ENCODE measurements at regions not wholly inside any gene's neighbourhood (a gene's known extent, or its start where the extent isn't known, plus 50 kb on each side); places are given as distances from the start of the nearest gene placed in this dataset.

DNA sequence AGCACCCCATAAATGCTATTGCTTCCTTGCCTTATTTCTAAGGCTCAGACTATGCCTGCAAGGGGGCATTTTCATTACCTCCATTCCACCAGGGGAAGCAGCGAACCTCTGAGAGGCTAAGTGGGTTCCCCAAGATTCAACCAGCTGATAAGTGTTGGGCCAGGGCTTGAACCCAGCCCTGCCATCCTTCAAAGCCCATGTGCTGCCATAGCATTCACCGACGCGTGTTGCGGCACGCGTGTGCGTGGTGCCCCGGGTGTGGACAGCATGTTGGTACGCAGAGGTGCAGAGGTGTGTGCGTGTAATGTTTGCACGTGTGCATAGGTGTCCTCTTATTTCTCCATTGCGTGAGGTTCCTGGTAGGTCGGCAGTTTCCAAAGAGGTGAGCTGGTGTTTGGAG lies 66.0 kb upstream of the PPARA start:
- Histone ChIP-seq H3K4me3 (no peak overlapping the region), H3K27me3 (no peaks in the 10 kb centered on the region), H3K4me1 (peaks cover 97% of the 10 kb centered on the region), H3K36me3 (replicated peaks in 1 of 2; ENCODE audit: insufficient read depth in 1 of 2, low read depth in 2 of 2) (no peaks in the 10 kb centered on the region), H3K9me3 (no peaks in the 10 kb centered on the region), H3K27ac (peak overlapping the region; percentile 87 to 99 (median 94))
- DNase-seq (no peak), ATAC-seq (no peak)
- intact Hi-C loops (cut with DNase I): no loop called here
- TF ChIP-seq CTCF (IDR thresholded peaks at IDR 0.05) (no peak), POLR2A (IDR thresholded peaks at IDR 0.05) (no peak)
- 82 to 91% methylated on average over 14 of the region's 14 CpGs for whole genome bisulfite sequencing, 2 donors

GRCh38 chr22:46084943-46085827 lies 65.1 kb upstream of the PPARA start:
- TF ChIP-seq CTCF (IDR thresholded peaks at IDR 0.05) (no peak), POLR2A (IDR thresholded peaks at IDR 0.05) (peak; percentile 17 to 41 (median 37))
- 34 to 55% methylated on average over 18 to 35 of the region's 35 CpGs for WGBS, 2 donors
- intact Hi-C loops (cut with DNase I): no loop called here

DNA sequence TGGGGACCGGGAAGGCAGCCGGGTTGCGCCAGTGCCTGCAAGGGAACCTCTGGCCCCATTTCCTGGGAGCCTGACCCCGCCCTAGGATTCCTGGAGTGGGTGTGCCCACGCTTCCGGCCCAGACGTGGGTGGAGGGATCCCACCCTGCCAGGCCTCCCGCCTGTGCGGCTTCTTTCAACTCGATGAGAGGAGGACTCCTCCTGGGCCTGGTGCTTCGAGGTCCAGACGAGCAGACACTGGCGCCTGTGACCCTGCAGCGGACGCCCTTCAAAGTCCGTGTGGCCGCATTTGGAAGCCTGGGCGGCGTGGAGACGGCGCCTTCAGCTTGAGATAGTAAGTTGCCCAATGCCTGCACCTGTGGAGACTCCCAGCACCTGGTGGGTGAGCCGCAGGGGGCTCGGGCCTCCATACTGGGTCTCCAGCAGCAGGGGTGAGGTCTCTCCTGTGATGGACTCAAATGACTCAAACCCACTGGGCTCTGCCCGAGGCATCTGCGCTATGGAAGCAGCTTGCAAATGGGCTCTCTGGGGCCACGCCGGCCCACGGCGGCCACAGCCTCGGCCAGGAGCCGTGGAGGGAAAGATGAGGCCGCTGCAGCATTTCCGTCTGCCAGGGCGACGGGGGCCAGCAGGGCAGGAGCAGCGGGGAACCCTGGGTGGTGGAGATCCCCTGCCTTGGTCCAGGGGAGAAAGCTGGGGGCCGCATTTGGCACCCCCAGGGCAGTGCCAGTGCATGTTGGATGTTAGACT lies 64.3 kb upstream of the PPARA start:
- TF ChIP-seq POLR2A (IDR thresholded peaks at IDR 0.05) (no peak), CTCF (IDR thresholded peaks at IDR 0.05) (no peak)
- 45 to 70% methylated on average over 14 to 37 of the region's 37 CpGs for WGBS, 2 donors
- ATAC-seq: peak; percentile 6
- peak overlapping the region; percentile 87 to 99 (median 94) for H3K27ac ChIP-seq
- H3K4me3 ChIP-seq: no peak overlapping the region
- H3K9me3 ChIP-seq: no peaks in the 10 kb centered on the region
- DNase-seq: peak in 3 of 4 donors; percentile 64 to 81 (median 68)
- peaks cover 100% of the 10 kb centered on the region for H3K4me1 ChIP-seq
- intact Hi-C loops (cut with DNase I): no loop called here
- no peaks in the 10 kb centered on the region for H3K27me3 ChIP-seq
- no peaks in the 10 kb centered on the region for H3K36me3 ChIP-seq (replicated peaks in 1 of 2; ENCODE audit: insufficient read depth in 1 of 2, low read depth in 2 of 2)

More at GRCh38 chr22:46084943-46085827, 65.1 kb upstream of the PPARA start:
- Histone ChIP-seq H3K36me3 (replicated peaks in 1 of 2; ENCODE audit: insufficient read depth in 1 of 2, low read depth in 2 of 2) (no peaks in the 10 kb centered on the region), H3K9me3 (no peaks in the 10 kb centered on the region), H3K27me3 (no peaks in the 10 kb centered on the region), H3K4me3 (no peak overlapping the region), H3K27ac (peak overlapping the region; percentile 87 to 99 (median 94)), H3K4me1 (peaks cover 97% of the 10 kb centered on the region)
- ATAC-seq (peak; percentile 51), DNase-seq (peak; percentile 87 to 94 (median 91))

GRCh38 chr22:46086577-46087335 lies 63.6 kb upstream of the PPARA start:
- WGBS, 2 donors: 10 to 51% methylated on average over 2 to 18 of the region's 18 CpGs
- no peak overlapping the region for H3K4me3 ChIP-seq

More at GRCh38 chr22:46086577-46087335, 63.6 kb upstream of the PPARA start:
- Histone ChIP-seq H3K27me3 (no peaks in the 10 kb centered on the region), H3K4me1 (peaks cover 100% of the 10 kb centered on the region), H3K27ac (peak overlapping the region; percentile 87 to 99 (median 94)), H3K36me3 (replicated peaks in 1 of 2; ENCODE audit: insufficient read depth in 1 of 2, low read depth in 2 of 2) (no peaks in the 10 kb centered on the region), H3K9me3 (no peaks in the 10 kb centered on the region)
- no peak for ATAC-seq
- TF ChIP-seq CTCF (IDR thresholded peaks at IDR 0.05): no peak
- no peak for TF ChIP-seq POLR2A (IDR thresholded peaks at IDR 0.05)
- DNase-seq: peak in 3 of 4 donors; percentile 35 to 47 (median 46)
- intact Hi-C loops (cut with DNase I): no loop called here
